Naive thymus-derived CD4-positive, alpha-beta T cell (primary cell): ENCODE measurements at regions not wholly inside any gene's neighbourhood (a gene's known extent, or its start where the extent isn't known, plus 50 kb on each side); places are given as distances from the start of the nearest gene placed in this dataset.

Experiments
- ATAC-seq: fragments of 150-1000 bp; cut with Tn5 transposase; 2 replicates; pipeline ENCODE4 v1.10.0; 2021; ENCODE audit warnings: mild to moderate bottlenecking, moderate library complexity
- CTCF ChIA-PET: fragments of 350-600 bp; sonication (Branson Sonifier 250); formaldehyde crosslinking; loops from one replicate; lab custom pipeline; 2021; ENCODE audit warnings: antibody characterized with exemption; lab: Charles Lee
- POLR2A ChIA-PET: fragments of 350-600 bp; sonication (Branson Sonifier 250); formaldehyde crosslinking; loops from one replicate; lab custom pipeline; 2021; ENCODE audit warnings: antibody characterized with exemption, inconsistent platforms; lab: Charles Lee
- DNase-seq, 9 donors: peaks; one replicate each; pipeline versions ENCODE4 v3.0.0 to v3.0.0-alpha.2; 2020 to 2022; ENCODE audit warnings: mixed read lengths in 1 of 9
- H3K27ac ChIP-seq: one replicate; pipeline ENCODE4 v1.7.0; 2013; ENCODE audit warnings: mild to moderate bottlenecking, low read depth, low read length, moderate library complexity
- H3K27me3 ChIP-seq, 2 donors: one replicate each; pipeline ENCODE4 v1.7.0; 2013; ENCODE audit warnings: low read length in 2 of 2, mild to moderate bottlenecking in 2 of 2, moderate library complexity in 2 of 2; ENCODE audit not compliant: control insufficient read depth in 2 of 2, insufficient read depth in 2 of 2
- H3K36me3 ChIP-seq, 3 experiments: 1 replicate in 2 of 3; 2 replicates in 1 of 3; pipeline ENCODE4 v1.7.0; 2013; ENCODE audit warnings: low read length in 3 of 3, mild to moderate bottlenecking in 3 of 3, moderate library complexity in 1 of 3; ENCODE audit not compliant: insufficient read depth in 3 of 3, control insufficient read depth in 2 of 3
- H3K4me1 ChIP-seq, 2 donors: one replicate each; pipeline ENCODE4 v1.7.0; 2013; ENCODE audit warnings: low read length in 2 of 2, mild to moderate bottlenecking in 2 of 2, moderate library complexity in 1 of 2; ENCODE audit not compliant: control insufficient read depth in 2 of 2, insufficient read depth in 2 of 2
- H3K4me3 ChIP-seq: 2 replicates; pipeline ENCODE4 v1.7.0; 2013; ENCODE audit warnings: mild to moderate bottlenecking, low read length
- H3K9me3 ChIP-seq, 3 experiments: 1 replicate in 2 of 3; 2 replicates in 1 of 3; pipeline ENCODE4 v1.7.0; 2013; ENCODE audit warnings: low read length in 3 of 3; ENCODE audit not compliant: control insufficient read depth in 2 of 3
- H3K27ac Mint-ChIP-seq, 9 donors: one replicate each; pipeline ENCODE4 v1.8.0; 2020 to 2022; ENCODE audit warnings: mixed read lengths in 9 of 9, mild to moderate bottlenecking in 8 of 9, moderate library complexity in 5 of 9, inconsistent platforms in 2 of 9
- H3K27me3 Mint-ChIP-seq, 5 donors: one replicate each; pipeline ENCODE4 v1.8.0; 2021 to 2022; ENCODE audit warnings: mixed read lengths in 5 of 5, mild to moderate bottlenecking in 1 of 5
- H3K36me3 Mint-ChIP-seq, 5 donors: one replicate each; pipeline ENCODE4 v1.8.0; 2020 to 2022; ENCODE audit warnings: mixed read lengths in 5 of 5, mild to moderate bottlenecking in 3 of 5, inconsistent platforms in 1 of 5
- H3K4me1 Mint-ChIP-seq, 7 donors: one replicate each; pipeline ENCODE4 v1.8.0; 2020 to 2022; ENCODE audit warnings: mixed read lengths in 7 of 7, mild to moderate bottlenecking in 3 of 7, inconsistent platforms in 1 of 7
- H3K4me3 Mint-ChIP-seq, 10 donors: one replicate each; pipeline ENCODE4 v1.8.0; 2020 to 2022; ENCODE audit warnings: mild to moderate bottlenecking in 10 of 10, mixed read lengths in 10 of 10, moderate library complexity in 6 of 10, inconsistent platforms in 2 of 10
- H3K9me3 Mint-ChIP-seq, 11 donors: one replicate each; pipeline ENCODE4 v1.8.0; 2020 to 2022; ENCODE audit warnings: mixed read lengths in 11 of 11, mild to moderate bottlenecking in 4 of 11, inconsistent platforms in 1 of 11, moderate library complexity in 1 of 11
- intact Hi-C, 2 donors: fragments of 100-400 bp; cut with micrococcal nuclease; formaldehyde crosslinking; loops; one replicate each; pipeline ENCODE4 v1.15.1; 2023

DNA sequence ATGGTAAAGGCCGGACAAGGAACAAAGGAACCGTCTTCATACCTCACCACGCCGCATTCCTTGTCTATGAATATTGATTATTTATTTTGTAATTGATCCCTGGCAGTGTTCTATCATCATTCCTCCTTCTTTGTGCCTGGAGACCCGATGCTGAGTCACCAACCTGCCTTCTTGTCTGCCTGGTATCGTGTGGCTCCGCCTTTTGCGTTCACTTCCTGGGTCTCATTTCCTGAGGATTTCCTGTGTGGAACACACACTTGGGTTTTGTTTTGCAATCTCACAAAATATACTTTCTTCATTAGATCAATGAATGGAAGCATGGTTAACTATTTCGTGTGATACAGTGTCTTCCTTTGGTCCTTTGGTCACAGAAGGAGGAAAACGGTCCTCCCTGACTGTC lies 95.5 kb upstream of the SNTG2 start:
- intact Hi-C loops, result loop anchor here in 1 of 2 donors (10.0 kb wide), 1 partner anchor 280 kb away; no protein-coding TSS in a partner anchor
- H3K27ac ChIP-seq, result no peak overlapping the region

DNA sequence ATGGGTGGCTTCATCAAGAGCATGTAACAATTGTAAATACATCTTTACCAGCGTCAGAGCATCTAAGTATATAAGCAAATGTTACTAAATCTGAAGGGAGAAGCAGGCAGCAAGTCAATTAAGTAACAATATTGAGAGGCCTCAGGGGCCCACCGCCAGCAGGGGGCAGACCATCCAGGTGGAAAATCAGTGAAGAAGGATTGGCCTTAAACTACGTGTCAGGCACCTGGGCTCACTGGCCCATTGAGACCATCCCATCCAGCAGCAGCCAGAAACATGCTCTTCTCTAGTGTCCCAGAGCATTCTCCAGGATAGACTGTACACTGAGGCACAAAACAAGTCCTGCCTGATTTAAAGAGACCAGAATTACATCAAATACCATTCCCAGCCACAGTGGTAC lies 96.2 kb upstream of the SNTG2 start:
- peaks cover 12 to 27% (median 19%) of the 10 kb centered on the region in 7 donors for H3K4me1 Mint-ChIP-seq
- Histone ChIP-seq H3K4me3 (no peak overlapping the region), H3K36me3 (no peaks in the 10 kb centered on the region), H3K27me3 (no peaks in the 10 kb centered on the region), H3K4me1 (peaks cover 5 to 6% of the 10 kb centered on the region in 2 donors), H3K27ac (no peak overlapping the region), H3K9me3 (no peaks in the 10 kb centered on the region)
- H3K36me3 Mint-ChIP-seq, result peaks cover 0 to 4% (median 0%) of the 10 kb centered on the region in 5 donors
- POLR2A ChIA-PET, result no interaction called here
- intact Hi-C loops, result loop anchor here (1.0 to 10.0 kb wide), 3 partner anchors 280 to 696 kb away; no protein-coding TSS in a partner anchor
- ATAC-seq, result no peak
- H3K4me3 Mint-ChIP-seq, result peak overlapping the region in 2 of 10 donors; percentile 19 to 53
- peak overlapping the region in 2 of 9 donors; percentile 14 to 20 for H3K27ac Mint-ChIP-seq
- CTCF ChIA-PET, result no interaction called here
- peaks cover 0 to 23% (median 5%) of the 10 kb centered on the region in 11 donors for H3K9me3 Mint-ChIP-seq
- no peaks in the 10 kb centered on the region for H3K27me3 Mint-ChIP-seq
- DNase-seq, result peak in 5 of 9 donors; percentile 25 to 64 (median 29)

More for the DNA sequence above, 95.5 kb upstream of the SNTG2 start:
- DNase-seq (peak in 1 of 9 donors; percentile 24), ATAC-seq (peak; percentile 25)
- peak overlapping the region in 1 of 9 donors; percentile 75 for H3K27ac Mint-ChIP-seq
- Histone ChIP-seq H3K27me3 (no peaks in the 10 kb centered on the region), H3K9me3 (no peaks in the 10 kb centered on the region), H3K4me3 (no peak overlapping the region), H3K36me3 (no peaks in the 10 kb centered on the region), H3K4me1 (peaks cover 5 to 6% of the 10 kb centered on the region in 2 donors)
- peaks cover 0 to 23% (median 5%) of the 10 kb centered on the region in 11 donors for H3K9me3 Mint-ChIP-seq
- H3K4me1 Mint-ChIP-seq, result peaks cover 12 to 27% (median 19%) of the 10 kb centered on the region in 7 donors
- no peaks in the 10 kb centered on the region for H3K27me3 Mint-ChIP-seq
- CTCF ChIA-PET, result interaction anchor here (1.1 kb wide), 1 partner anchor 694 kb away, joined by 5 read pairs; no protein-coding TSS in a partner anchor
- H3K4me3 Mint-ChIP-seq, result peak overlapping the region in 3 of 10 donors; percentile 19 to 46 (median 30)
- POLR2A ChIA-PET, result no interaction called here
- peaks cover 0 to 4% (median 0%) of the 10 kb centered on the region in 5 donors for H3K36me3 Mint-ChIP-seq

DNA sequence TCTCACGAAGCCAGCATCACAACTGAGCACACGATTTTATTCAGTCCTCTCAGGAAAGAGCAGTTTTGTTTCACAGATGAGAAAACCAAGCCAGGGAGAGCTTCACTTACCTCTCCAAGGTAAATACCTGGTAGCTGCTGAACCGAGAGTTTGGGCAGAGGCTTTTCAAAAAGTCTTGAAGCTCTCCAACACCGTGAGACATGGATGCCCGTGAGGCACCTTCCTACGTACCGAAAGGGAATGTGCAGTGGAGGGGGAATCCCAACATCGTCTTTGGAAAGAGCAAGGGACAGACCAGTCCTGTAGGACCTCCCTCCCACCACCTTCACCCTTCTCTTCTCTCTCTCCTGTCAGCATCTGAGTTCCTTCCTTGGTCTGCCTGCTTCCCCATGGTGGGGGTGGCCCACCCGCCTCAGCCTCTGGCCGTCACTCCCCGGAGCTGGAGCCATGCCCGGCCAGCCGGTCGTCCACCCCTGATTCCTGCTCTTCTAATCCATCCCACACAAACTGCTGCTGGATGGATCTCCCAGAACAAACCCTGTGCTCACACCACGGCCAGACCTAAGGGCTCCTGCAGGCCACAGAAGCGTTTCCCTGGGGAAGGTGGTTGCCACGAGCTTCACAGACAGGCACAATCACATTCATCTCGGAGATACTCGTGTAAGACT lies 97.3 kb upstream of the SNTG2 start:
- Histone ChIP-seq H3K36me3 (no peaks in the 10 kb centered on the region), H3K27me3 (no peaks in the 10 kb centered on the region), H3K4me1 (peaks cover 5 to 6% of the 10 kb centered on the region in 2 donors), H3K4me3 (no peak overlapping the region), H3K9me3 (no peaks in the 10 kb centered on the region), H3K27ac (no peak overlapping the region)
- intact Hi-C loops, result loop anchor here in 1 of 2 donors (10.0 kb wide), 1 partner anchor 281 kb away; no protein-coding TSS in a partner anchor
- peaks cover 0 to 5% (median 0%) of the 10 kb centered on the region in 5 donors for H3K27me3 Mint-ChIP-seq
- no peak overlapping the region for H3K4me3 Mint-ChIP-seq
- ChIA-PET CTCF (no interaction called here), POLR2A (no interaction called here)
- ATAC-seq (no peak), DNase-seq (no peak)
- peaks cover 0 to 23% (median 5%) of the 10 kb centered on the region in 11 donors for H3K9me3 Mint-ChIP-seq
- H3K36me3 Mint-ChIP-seq, result peaks cover 0 to 4% (median 0%) of the 10 kb centered on the region in 5 donors
- H3K27ac Mint-ChIP-seq, result no peak overlapping the region
- peaks cover 12 to 27% (median 19%) of the 10 kb centered on the region in 7 donors for H3K4me1 Mint-ChIP-seq

DNA sequence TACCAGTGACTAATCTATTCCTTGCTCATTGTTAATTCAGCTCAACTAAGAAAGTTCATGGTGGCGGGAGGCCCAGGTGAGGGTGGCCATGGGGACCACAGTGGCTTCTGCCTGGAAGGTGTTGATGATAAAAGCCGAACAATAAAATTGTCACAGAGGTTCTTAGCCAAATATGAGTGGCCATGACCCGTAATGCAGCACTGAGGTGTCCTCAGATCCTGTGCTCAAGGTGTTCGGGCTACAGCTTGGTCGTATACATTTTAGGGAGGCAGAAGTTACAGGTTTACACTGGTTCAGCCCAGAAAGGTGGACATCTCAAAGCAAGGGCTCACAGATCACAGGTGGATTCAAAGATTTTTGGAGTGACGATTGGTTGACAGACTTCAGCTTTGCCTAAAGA lies 98.5 kb upstream of the SNTG2 start:
- ChIA-PET CTCF (no interaction called here), POLR2A (no interaction called here)
- Histone ChIP-seq H3K4me3 (no peak overlapping the region), H3K36me3 (no peaks in the 10 kb centered on the region), H3K27me3 (no peaks in the 10 kb centered on the region), H3K27ac (no peak overlapping the region), H3K9me3 (no peaks in the 10 kb centered on the region), H3K4me1 (peaks cover 5 to 6% of the 10 kb centered on the region in 2 donors)
- ATAC-seq, result no peak
- intact Hi-C loops, result loop anchor here in 1 of 2 donors (10.0 kb wide), 1 partner anchor 283 kb away; no protein-coding TSS in a partner anchor
- H3K27ac Mint-ChIP-seq, result no peak overlapping the region
- H3K27me3 Mint-ChIP-seq, result peaks cover 0 to 5% (median 0%) of the 10 kb centered on the region in 5 donors
- H3K9me3 Mint-ChIP-seq, result peaks cover 0 to 23% (median 5%) of the 10 kb centered on the region in 11 donors
- H3K4me3 Mint-ChIP-seq, result no peak overlapping the region
- no peak for DNase-seq
- peaks cover 0 to 4% (median 0%) of the 10 kb centered on the region in 5 donors for H3K36me3 Mint-ChIP-seq
- peaks cover 12 to 27% (median 19%) of the 10 kb centered on the region in 7 donors for H3K4me1 Mint-ChIP-seq

DNA sequence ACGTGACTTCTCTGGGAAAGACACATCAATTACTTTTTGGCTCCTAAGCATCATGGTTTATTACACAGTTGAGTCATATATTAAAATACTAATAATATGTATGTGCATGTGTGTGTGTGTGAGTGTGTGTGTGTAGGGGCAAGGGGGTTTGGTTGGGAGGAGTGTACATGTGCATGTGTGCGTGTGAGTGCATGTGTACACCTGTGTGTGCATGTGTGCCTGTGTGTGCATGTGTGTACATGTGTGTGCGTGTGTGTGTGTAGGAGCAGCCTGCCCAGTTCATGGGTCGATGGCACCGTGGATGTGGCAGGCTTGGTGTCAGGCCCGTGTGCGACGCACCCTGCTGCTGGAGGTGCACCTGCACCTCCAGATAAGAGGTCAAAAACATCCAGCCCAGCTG lies 99.0 kb upstream of the SNTG2 start:
- H3K9me3 Mint-ChIP-seq, result peaks cover 0 to 23% (median 5%) of the 10 kb centered on the region in 11 donors
- ATAC-seq, result no peak
- Histone ChIP-seq H3K9me3 (no peaks in the 10 kb centered on the region), H3K36me3 (no peaks in the 10 kb centered on the region), H3K27me3 (no peaks in the 10 kb centered on the region), H3K4me3 (no peak overlapping the region), H3K4me1 (peaks cover 5 to 6% of the 10 kb centered on the region in 2 donors), H3K27ac (no peak overlapping the region)
- DNase-seq, result no peak
- H3K36me3 Mint-ChIP-seq, result peaks cover 0 to 4% (median 0%) of the 10 kb centered on the region in 5 donors
- intact Hi-C loops, result loop anchor here in 1 of 2 donors (10.0 kb wide), 1 partner anchor 283 kb away; no protein-coding TSS in a partner anchor
- no peak overlapping the region for H3K4me3 Mint-ChIP-seq
- ChIA-PET CTCF (no interaction called here), POLR2A (no interaction called here)
- H3K27me3 Mint-ChIP-seq, result peaks cover 0 to 5% (median 0%) of the 10 kb centered on the region in 5 donors
- H3K27ac Mint-ChIP-seq, result no peak overlapping the region
- H3K4me1 Mint-ChIP-seq, result peaks cover 12 to 27% (median 19%) of the 10 kb centered on the region in 7 donors

DNA sequence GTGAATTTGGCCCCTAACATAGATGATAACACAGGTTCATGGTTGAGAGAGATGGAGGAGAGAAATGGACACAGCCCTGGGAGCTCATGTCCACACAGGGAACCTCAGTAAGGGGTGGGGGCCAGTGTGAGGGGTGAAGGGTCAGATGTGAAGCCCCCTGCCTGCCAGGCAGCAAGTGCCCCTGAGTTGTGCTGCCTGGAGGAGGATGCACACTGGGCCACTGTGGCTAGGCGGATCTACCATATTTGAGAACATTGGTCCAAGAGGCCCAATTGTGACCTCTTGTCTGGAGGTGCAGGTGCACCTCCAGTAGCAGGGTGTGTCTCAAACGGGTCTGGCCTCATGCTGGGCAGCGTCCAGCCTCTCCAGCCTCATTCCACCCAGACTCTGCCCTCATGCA lies 99.6 kb upstream of the SNTG2 start:
- Histone ChIP-seq H3K4me3 (no peak overlapping the region), H3K27me3 (no peaks in the 10 kb centered on the region), H3K36me3 (no peaks in the 10 kb centered on the region), H3K27ac (no peak overlapping the region), H3K9me3 (no peaks in the 10 kb centered on the region), H3K4me1 (peaks cover 5 to 6% of the 10 kb centered on the region in 2 donors)
- Mint-ChIP-seq H3K27ac (no peak overlapping the region), H3K4me3 (no peak overlapping the region), H3K9me3 (peaks cover 0 to 23% (median 5%) of the 10 kb centered on the region in 11 donors), H3K27me3 (peaks cover 0 to 5% (median 0%) of the 10 kb centered on the region in 5 donors), H3K4me1 (peaks cover 12 to 21% (median 19%) of the 10 kb centered on the region in 7 donors), H3K36me3 (peaks cover 0 to 4% (median 0%) of the 10 kb centered on the region in 5 donors)
- POLR2A ChIA-PET, result no interaction called here
- no peak for DNase-seq
- ATAC-seq, result no peak
- CTCF ChIA-PET, result no interaction called here
- intact Hi-C loops, result loop anchor here in 1 of 2 donors (10.0 kb wide), 1 partner anchor 284 kb away; no protein-coding TSS in a partner anchor
